Lower leg skin (tissue), 3 donors: ENCODE measurements at regions not wholly inside any gene's neighbourhood (a gene's known extent, or its start where the extent isn't known, plus 50 kb on each side); places are given as distances from the start of the nearest gene placed in this dataset.

ENCODE experiments used
- CTCF ChIP-seq, 3 donors: fragments of 450-650 bp; IDR thresholded peaks; one replicate each; pipeline ENCODE4 v1.5.1; 2016; ENCODE audit warnings: antibody characterized with exemption in 3 of 3, mild to moderate bottlenecking in 3 of 3, moderate library complexity in 2 of 3
- POLR2A ChIP-seq, 2 donors: fragments of 450-650 bp; IDR thresholded peaks; one replicate each; pipeline ENCODE4 v1.6.1; 2016 to 2017; ENCODE audit warnings: antibody characterized with exemption in 2 of 2, mild to moderate bottlenecking in 1 of 2, moderate library complexity in 1 of 2

GRCh38 chr2:136301006-136301405, 183.1 kb upstream of the CXCR4 start:
- no peak for TF ChIP-seq POLR2A (IDR thresholded peaks at IDR 0.05)
- no peak for TF ChIP-seq CTCF (IDR thresholded peaks at IDR 0.05)
